ENCODE measurements at regions not wholly inside any gene's neighbourhood (a gene's known extent, or its start where the extent isn't known, plus 50 kb on each side); places are given as distances from the start of the nearest gene placed in this dataset.

DNA sequence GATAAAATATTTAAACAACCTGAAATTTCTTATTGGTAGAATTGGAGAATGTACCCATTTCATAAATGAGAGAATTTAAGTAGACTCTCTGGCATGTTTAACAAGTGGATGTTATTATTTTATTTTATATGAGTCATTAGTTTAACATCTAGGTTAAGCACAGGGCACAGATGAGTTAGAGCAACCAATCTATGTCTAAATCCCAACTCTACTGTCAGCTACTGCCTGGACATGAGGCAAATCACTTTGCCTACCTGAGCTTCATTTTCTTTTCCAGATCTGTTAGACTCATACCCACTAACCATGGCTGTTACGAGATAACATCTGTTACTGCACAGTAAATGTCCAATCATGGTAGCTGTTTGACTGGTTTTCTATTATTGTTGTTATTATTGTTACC is 251.1 kb downstream of the INHBA start:
- intact Hi-C loops (cut with DNase I; ENCODE audit: low total_unique reads) = no loop called here
- Histone ChIP-seq H3K27ac (no peak overlapping the region), H3K9me3 (no peaks in the 10 kb centered on the region), H3K4me1 (peaks cover 6% of the 10 kb centered on the region), H3K36me3 (ENCODE audit: low read depth, missing control alignments) (no peaks in the 10 kb centered on the region), H3K27me3 (no peaks in the 10 kb centered on the region), H3K4me3 (no peak overlapping the region)
- WGBS, 2 donors = 90 to 95% methylated on average over 1 of the region's 1 CpG
- TF ChIP-seq, protein P1, sequence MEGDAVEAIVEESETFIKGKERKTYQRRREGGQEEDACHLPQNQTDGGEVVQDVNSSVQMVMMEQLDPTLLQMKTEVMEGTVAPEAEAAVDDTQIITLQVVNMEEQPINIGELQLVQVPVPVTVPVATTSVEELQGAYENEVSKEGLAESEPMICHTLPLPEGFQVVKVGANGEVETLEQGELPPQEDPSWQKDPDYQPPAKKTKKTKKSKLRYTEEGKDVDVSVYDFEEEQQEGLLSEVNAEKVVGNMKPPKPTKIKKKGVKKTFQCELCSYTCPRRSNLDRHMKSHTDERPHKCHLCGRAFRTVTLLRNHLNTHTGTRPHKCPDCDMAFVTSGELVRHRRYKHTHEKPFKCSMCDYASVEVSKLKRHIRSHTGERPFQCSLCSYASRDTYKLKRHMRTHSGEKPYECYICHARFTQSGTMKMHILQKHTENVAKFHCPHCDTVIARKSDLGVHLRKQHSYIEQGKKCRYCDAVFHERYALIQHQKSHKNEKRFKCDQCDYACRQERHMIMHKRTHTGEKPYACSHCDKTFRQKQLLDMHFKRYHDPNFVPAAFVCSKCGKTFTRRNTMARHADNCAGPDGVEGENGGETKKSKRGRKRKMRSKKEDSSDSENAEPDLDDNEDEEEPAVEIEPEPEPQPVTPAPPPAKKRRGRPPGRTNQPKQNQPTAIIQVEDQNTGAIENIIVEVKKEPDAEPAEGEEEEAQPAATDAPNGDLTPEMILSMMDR (IDR thresholded peaks at IDR 0.05) = no peak
- no peak for TF ChIP-seq POLR2A (IDR thresholded peaks at IDR 0.05)
- no peak for DNase-seq

DNA sequence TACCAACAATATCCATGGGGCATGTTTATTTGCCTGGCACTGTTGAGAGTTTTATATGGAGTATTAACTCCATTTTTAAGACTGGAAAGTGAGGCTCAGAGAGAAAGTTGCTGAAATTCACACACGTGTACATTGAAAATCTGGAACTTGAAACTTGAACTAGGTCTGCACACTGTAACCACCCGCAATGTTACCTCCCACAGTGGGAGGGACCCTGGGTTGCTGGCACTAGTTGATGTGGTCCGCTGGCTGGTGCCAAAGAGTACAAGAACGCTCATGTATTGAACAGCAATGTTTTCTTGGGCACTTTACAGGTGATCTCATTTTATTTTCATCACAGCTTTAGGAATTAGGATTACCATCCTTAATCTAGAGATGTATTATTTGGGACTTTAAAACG is 253.2 kb downstream of the INHBA start:
- no peak for DNase-seq
- H3K27ac ChIP-seq = no peak overlapping the region
- H3K36me3 ChIP-seq (ENCODE audit: low read depth, missing control alignments) = no peaks in the 10 kb centered on the region
- H3K4me3 ChIP-seq = no peak overlapping the region
- TF ChIP-seq POLR2A (IDR thresholded peaks at IDR 0.05) = no peak
- TF ChIP-seq, protein P1 (IDR thresholded peaks at IDR 0.05) = no peak
- intact Hi-C loops (cut with DNase I; ENCODE audit: low total_unique reads) = no loop called here
- no peaks in the 10 kb centered on the region for H3K9me3 ChIP-seq
- peaks cover 16% of the 10 kb centered on the region for H3K4me1 ChIP-seq
- H3K27me3 ChIP-seq = no peaks in the 10 kb centered on the region
- 86 to 93% methylated on average over 5 of the region's 5 CpGs for WGBS, 2 donors

DNA sequence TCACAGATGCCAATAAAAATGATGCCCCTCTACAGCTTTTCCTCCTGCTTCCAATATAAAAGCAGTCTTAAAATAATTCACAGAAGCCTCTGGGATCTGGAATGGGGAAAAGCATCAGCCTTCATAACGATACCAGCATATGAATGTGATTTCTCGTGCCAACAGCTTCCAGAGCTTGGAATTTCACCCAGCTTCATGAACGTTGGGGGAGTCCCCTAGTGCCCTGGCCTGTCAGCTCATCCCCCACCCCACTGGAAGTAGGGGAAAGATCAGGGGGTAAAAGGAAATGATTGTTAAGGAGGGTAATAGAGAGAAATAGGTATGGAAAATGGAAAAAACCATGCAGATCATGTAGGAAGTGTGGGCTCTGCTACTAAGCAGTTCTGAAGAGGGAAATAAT is 253.6 kb downstream of the INHBA start:
- intact Hi-C loops (cut with DNase I; ENCODE audit: low total_unique reads) = no loop called here
- Histone ChIP-seq H3K4me3 (no peak overlapping the region), H3K27ac (no peak overlapping the region), H3K36me3 (ENCODE audit: low read depth, missing control alignments) (no peaks in the 10 kb centered on the region), H3K27me3 (no peaks in the 10 kb centered on the region), H3K4me1 (peaks cover 16% of the 10 kb centered on the region), H3K9me3 (no peaks in the 10 kb centered on the region)
- no peak for DNase-seq
- 66 to 73% methylated on average over 3 of the region's 3 CpGs for WGBS, 2 donors
- TF ChIP-seq POLR2A (IDR thresholded peaks at IDR 0.05) = no peak
- TF ChIP-seq, protein P1 (IDR thresholded peaks at IDR 0.05) = no peak

DNA sequence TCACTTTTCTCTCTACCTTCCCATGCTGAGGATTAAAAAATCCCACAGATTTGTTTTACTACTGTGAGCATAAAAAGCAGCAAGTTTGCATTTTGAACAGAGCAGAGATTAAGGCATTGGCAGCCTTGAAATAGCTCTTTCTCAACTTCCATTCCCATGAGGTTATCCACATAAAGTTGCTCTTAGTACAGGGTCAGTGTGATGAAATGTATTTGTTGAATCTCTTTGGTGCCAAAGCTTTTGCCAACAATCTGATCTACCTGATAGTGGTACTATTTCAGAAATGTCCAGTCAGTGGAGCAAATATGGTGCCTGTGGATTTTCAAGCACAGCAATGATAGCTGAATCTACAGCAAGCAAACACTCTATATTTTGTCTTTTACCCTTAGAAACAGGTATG is 254.8 kb downstream of the INHBA start:
- no peaks in the 10 kb centered on the region for H3K9me3 ChIP-seq
- TF ChIP-seq, protein P1 (IDR thresholded peaks at IDR 0.05) = no peak
- TF ChIP-seq POLR2A (IDR thresholded peaks at IDR 0.05) = no peak
- no peak for DNase-seq
- H3K4me3 ChIP-seq = no peak overlapping the region
- intact Hi-C loops (cut with DNase I; ENCODE audit: low total_unique reads) = no loop called here
- H3K36me3 ChIP-seq (ENCODE audit: low read depth, missing control alignments) = no peaks in the 10 kb centered on the region
- peak overlapping the region in 1 of 2 donors; percentile 16 for H3K27ac ChIP-seq
- H3K4me1 ChIP-seq = peaks cover 16% of the 10 kb centered on the region
- no peaks in the 10 kb centered on the region for H3K27me3 ChIP-seq

DNA sequence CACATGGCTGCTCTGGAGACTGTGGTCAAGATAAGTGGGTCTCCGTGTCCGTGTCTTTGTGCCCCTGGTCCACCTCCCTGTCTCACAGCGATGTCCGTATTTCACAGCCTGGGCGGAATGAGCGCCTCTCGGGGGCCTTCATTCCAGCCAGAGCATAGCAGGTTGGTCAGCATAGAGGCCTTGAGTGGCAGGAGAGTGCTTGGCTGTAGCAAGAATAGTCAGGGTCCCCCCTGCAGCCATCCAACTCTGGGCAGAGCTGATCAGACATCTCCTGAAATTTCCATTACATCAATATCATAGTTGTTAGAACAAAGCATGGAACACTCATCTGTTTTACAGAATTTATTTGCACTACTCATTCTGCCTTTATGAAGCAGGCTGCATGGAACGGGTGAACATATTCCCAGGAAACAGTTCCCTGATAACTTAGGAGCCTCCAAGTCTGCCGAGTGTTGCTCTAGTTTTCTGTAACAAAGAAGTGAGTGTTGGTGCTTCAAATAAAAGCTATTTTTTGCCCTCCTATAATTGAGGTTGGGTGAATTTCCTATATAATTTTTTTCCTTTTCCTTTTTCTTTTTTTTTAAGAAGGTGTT is 255.3 kb downstream of the INHBA start:
- Histone ChIP-seq H3K4me1 (peaks cover 16% of the 10 kb centered on the region), H3K4me3 (no peak overlapping the region), H3K9me3 (no peaks in the 10 kb centered on the region), H3K27me3 (no peaks in the 10 kb centered on the region), H3K27ac (peak overlapping the region in 1 of 2 donors; percentile 16), H3K36me3 (ENCODE audit: low read depth, missing control alignments) (no peaks in the 10 kb centered on the region)
- intact Hi-C loops (cut with DNase I; ENCODE audit: low total_unique reads) = no loop called here
- no peak for TF ChIP-seq POLR2A (IDR thresholded peaks at IDR 0.05)
- TF ChIP-seq, protein P1 (IDR thresholded peaks at IDR 0.05) = no peak
- no peak for DNase-seq
- WGBS, 2 donors = 66 to 72% methylated on average over 7 to 9 of the region's 9 CpGs
